IPS-18c (cell line): ENCODE measurements at regions not wholly inside any gene's neighbourhood (a gene's known extent, or its start where the extent isn't known, plus 50 kb on each side); places are given as distances from the start of the nearest gene placed in this dataset.
"Not testable (repeated sequence)": the region's sequence is repeated elsewhere in the genome, so short reads cannot be mapped to it uniquely, and the experiment has no call there.

Source experiments
- H3K4me3 ChIP-seq: 2 replicates; pipeline ENCODE4 v1.7.0; 2013; ENCODE audit warnings: low read depth, mild to moderate bottlenecking, low read length, moderate library complexity; ENCODE audit not compliant: insufficient read depth
- H3K9me3 ChIP-seq: one replicate; pipeline ENCODE4 v1.6.1; 2013; ENCODE audit warnings: mild to moderate bottlenecking, low read length, moderate library complexity; ENCODE audit not compliant: control insufficient read depth, insufficient read depth

DNA sequence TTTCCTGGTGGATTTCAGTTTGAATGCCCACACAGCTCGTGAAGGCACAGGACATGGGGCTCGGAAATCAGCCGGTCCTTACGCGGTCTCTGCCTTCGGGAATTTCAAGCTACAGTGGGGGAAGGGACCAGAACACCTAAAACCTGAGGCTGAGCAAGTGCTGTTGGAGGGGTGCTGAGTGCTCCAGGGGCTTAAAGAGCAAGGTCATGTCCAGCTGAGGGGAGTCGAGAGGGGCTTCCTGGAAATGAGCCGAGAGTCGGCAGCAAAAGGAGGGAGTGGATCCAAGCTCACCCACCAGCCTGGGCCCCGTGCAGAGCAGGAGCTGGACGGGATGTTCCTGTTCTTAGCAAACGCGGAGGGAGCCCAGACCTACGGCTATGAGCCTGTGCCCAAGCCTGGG, 73.2 kb upstream of the RPL38 start:
- Histone ChIP-seq H3K9me3 (peaks cover 5% of the 10 kb centered on the region), H3K4me3 (no peak overlapping the region)

DNA sequence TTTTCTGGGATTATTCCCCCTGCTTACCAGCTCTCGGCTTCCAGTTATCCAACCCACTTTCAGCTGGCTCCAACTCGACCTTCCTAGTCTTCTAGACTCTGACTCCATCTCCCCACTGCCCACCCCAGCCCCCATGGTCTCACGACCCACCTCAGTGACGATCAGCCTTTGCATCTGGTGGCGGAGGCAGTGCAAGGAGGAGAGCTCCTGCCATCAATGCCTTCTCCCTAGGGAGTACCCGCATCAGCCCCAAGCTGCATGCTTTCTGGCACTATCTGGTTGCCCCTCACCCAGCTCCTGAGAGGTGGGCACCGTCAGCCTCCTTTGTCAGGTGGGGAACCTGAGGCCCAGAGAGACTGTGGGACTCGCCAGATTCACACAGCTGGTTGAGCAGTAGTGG, 72.6 kb upstream of the RPL38 start:
- H3K9me3 ChIP-seq = peaks cover 5% of the 10 kb centered on the region
- no peak overlapping the region for H3K4me3 ChIP-seq

DNA sequence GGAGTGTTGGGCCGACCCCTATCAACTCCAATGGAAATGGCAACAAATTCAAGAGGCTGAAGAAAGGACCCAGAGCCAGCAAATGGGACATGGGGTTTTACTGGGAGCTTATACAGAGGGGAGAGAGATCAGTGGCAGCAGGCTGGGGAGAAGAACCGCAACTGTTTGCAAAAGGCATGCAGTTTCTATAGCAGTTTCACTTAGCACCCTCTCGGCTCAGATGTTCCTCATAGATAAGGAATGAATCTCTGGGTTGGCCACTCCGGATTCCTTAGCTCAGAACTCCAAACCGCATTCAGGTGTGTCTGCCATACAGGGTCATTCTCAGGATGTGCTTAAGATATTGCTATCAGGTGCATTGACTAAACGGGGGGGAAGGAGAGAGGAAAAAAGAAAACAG, 71.1 kb upstream of the RPL38 start:
- H3K4me3 ChIP-seq = no peak overlapping the region
- peaks cover 5% of the 10 kb centered on the region for H3K9me3 ChIP-seq

GRCh38 chr17:74133740-74134139, 69.7 kb upstream of the RPL38 start:
- H3K9me3 ChIP-seq = peaks cover 5% of the 10 kb centered on the region

GRCh38 chr17:74134234-74134633, 69.2 kb upstream of the RPL38 start:
- H3K9me3 ChIP-seq, H3K4me3 ChIP-seq: not testable (repeated sequence)

More at GRCh38 chr17:74133740-74134139, 69.7 kb upstream of the RPL38 start:
- no peak overlapping the region for H3K4me3 ChIP-seq

DNA sequence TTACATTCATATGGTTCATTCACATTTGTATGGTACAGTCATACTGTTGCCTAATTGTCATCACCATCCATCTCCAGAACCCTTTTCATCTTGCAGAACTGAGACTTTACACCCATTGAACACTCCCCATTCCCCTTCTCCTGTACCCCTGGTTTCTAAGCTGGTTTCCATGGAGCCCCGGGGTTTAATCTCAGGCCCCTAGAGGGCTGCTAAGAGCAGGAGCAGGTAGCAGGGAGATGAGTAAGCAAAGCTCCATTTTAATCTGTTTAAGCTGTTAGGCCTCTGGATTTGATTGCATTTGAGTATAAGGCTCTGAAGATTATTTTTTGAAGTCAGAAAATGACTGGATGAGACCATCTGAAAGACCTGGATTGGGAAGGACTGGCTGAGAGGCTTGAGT, 68.5 kb upstream of the RPL38 start:
- H3K9me3 ChIP-seq = peaks cover 5% of the 10 kb centered on the region
- no peak overlapping the region for H3K4me3 ChIP-seq

DNA sequence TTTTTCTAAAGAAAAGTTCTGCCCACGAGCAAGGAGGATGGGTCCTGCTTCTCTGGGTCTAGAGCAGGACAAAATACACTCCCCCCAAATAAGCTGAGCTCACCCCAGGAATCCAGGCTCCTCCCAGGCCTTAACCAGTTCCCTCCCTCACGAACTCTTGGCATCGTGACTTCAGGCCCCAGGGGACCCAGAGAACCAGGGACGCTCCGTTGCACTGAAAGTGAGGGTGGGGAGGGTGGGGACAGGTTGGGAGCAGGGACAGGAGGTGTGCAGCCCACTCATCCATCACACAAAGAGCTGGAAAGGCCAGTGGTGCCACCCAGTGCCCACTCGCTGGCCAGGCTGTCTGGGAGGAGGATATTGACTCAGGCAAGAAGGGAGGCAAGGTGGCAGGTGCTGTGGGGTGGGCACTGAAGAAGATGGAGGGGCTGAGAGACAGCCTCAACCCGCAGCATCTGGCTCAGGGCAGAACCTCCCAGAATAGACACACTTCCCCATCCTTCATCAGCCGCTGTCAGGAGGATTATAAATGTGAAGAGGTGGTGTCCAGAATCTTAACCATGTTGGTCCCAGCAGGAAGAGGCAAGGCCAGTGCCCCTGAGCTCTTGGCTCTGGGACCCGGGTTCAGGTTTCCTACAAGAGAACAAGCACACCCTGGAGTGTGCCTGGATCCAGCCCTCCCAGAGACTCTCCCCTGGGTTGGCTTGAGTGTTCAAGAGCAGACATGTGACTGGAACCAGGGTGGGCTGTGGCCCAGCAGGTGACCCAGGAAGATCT, 67.9 kb upstream of the RPL38 start:
- Histone ChIP-seq H3K4me3 (no peak overlapping the region), H3K9me3 (peaks cover 5% of the 10 kb centered on the region)

DNA sequence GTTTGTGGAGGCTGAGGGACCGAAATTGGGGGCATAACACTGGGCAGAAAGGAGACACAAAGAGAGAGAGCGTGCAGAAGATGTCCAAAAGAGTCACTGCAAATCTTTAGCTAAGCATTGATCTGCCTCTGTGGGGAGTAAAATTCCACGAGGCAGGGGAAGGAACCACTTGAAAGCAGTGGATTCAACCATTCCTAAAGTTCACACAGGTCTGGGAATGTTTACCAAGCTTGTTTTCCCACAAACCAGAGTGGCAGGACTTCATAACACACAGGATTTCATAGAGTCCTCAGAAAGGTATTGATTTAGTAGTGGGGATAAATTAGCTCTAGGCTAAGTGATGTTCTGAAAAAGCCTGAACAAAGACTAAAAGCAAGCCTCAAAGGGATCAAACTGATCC, 66.1 kb upstream of the RPL38 start:
- no peak overlapping the region for H3K4me3 ChIP-seq
- peaks cover 2% of the 10 kb centered on the region for H3K9me3 ChIP-seq

DNA sequence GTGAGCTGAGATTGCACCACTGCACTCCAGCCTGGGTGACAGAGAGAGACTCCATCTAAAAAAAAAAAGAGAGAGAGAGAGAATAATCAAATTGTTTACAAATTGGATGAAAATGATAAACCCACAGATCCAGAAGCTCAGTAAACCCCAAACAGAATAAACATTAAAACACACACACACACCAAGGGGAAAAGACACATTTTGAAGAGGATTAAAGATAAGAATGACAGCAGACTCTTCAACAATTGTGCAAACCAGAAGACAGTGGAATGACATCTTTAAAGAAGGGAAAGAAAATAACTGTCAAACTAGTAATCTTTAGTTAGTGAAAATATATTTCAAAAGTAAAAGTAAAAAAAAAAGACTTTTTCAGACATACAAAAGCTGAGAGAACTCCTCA, 64.4 kb upstream of the RPL38 start:
- H3K9me3 ChIP-seq = no peaks in the 10 kb centered on the region
- H3K4me3 ChIP-seq = no peak overlapping the region

GRCh38 chr17:74140282-74140681, 63.2 kb upstream of the RPL38 start:
- no peaks in the 10 kb centered on the region for H3K9me3 ChIP-seq

DNA sequence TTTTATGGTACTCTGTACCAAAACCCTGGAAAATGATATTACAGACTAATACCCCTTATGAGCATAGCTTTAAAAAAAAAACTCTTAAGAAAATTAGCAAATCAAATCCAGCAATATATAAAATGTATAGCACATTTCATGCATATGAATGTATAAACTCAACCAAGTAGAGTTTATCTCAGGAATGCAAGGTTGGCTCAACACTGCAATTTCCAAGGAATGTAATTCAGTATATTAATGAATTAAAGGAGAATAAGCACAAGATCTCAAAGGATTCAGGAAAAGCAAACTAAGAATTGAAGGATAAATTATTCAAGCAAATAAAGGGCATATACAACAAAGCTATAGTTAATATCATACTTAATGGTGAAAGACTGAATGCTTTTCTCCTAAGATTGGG, 61.9 kb upstream of the RPL38 start:
- Histone ChIP-seq H3K9me3 (no peaks in the 10 kb centered on the region), H3K4me3 (no peak overlapping the region)

More at GRCh38 chr17:74140282-74140681, 63.2 kb upstream of the RPL38 start:
- no peak overlapping the region for H3K4me3 ChIP-seq

GRCh38 chr17:74143318-74143717, 60.2 kb upstream of the RPL38 start:
- H3K4me3 ChIP-seq, H3K9me3 ChIP-seq: not testable (repeated sequence)

DNA sequence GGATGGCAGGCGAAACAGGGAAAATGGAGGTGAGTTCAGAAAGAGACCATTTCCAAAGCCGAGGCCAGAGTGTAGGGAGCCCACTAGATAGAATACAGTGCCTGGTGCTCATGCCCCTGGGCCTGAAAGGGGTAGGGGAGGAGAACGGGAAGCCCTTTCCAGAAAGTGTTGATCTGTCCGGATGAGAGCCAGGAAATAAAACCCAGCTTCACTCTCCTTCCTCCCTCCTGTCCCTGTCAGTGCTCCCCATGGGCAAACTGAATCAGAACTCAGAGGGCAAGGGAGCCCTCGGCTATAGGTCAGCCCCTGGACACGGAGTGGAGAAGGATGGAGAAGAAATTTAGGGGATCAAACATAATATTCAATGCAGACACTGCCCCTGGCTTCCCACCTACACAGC, 57.7 kb upstream of the RPL38 start:
- no peak overlapping the region for H3K4me3 ChIP-seq
- H3K9me3 ChIP-seq = no peaks in the 10 kb centered on the region

DNA sequence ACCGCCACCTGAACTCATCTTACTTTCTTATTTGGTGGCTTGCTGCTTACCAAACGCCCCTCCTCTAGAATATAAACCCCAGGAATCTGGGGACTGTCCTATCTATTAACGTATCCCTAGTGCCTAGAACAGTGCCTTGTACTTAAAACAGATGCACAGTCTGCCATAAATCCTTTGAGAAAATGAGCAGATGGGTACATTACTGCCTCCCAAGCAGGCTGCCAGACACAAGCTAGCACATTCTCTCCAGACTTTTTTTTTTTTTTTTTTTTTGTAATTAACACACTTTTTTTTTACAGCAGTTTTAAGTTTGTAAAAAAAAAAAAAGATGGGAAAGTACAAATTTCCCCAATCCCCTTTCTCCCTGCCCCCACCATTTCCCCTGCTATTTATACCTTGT, 57.3 kb upstream of the RPL38 start:
- H3K9me3 ChIP-seq = no peaks in the 10 kb centered on the region
- no peak overlapping the region for H3K4me3 ChIP-seq

- Histone ChIP-seq H3K9me3 (no peaks in the 10 kb centered on the region), H3K4me3 (no peak overlapping the region)
Measured at GRCh38 chr17:74147056-74147835, 56.2 kb upstream of the RPL38 start.

DNA sequence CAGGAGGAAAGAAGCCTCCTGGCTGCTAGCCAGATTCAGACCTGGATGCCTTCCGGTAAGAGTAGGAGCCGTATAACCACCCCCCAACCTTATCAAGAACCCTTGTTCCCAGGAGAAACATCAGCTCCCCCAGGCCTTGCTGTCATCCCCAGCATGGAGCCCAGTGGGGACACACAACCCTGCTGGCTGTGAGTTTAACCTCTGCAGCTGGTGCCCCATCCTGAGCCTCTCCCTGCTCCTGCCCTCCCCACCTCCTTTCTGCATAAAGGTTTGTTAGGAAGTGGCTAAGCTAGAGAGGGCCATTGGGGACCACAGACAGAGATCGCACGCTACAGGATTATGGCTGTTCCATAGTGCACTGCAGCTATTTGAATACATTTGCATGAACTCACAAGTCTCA, 55.5 kb upstream of the RPL38 start:
- Histone ChIP-seq H3K9me3 (no peaks in the 10 kb centered on the region), H3K4me3 (no peak overlapping the region)

DNA sequence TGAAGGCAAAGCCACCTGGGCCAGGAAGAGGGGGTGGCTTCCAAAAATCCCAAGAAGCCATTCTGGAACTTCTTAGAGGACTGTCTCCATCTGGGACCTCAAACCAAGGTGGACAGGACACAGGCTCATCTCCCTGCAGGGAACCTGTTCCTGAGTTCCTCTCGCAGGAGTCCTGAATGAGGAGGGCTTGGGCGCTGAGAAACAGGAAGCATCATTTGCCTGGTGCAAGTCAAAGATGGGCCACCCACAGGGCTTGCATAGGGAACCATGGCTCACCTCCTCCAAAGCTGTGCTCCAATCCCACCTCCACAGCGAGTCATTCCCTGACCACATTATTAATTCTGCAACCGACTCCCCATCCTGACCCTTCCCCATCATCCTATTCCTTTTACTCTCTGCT, 55.0 kb upstream of the RPL38 start:
- Histone ChIP-seq H3K4me3 (no peak overlapping the region), H3K9me3 (no peaks in the 10 kb centered on the region)

- no peak overlapping the region for H3K4me3 ChIP-seq
- no peaks in the 10 kb centered on the region for H3K9me3 ChIP-seq
Measured at GRCh38 chr17:74148901-74149596, 54.4 kb upstream of the RPL38 start.
